KMS-11 (cell line): ENCODE measurements at regions not wholly inside any gene's neighbourhood (a gene's known extent, or its start where the extent isn't known, plus 50 kb on each side); places are given as distances from the start of the nearest gene placed in this dataset.

ENCODE experiments used
- H2AFZ ChIP-seq: fragments of 200-600 bp; sonication (generic); 2 replicates; pipeline ENCODE4 v1.6.1; 2016; ENCODE audit warnings: antibody characterized with exemption, mixed run types, low read depth
- H3K27ac ChIP-seq: fragments of 200-600 bp; sonication (generic); 2 replicates; pipeline ENCODE4 v1.6.1; 2016; ENCODE audit warnings: mild to moderate bottlenecking, mixed run types
- H3K27me3 ChIP-seq: fragments of 200-600 bp; sonication (generic); 2 replicates; pipeline ENCODE4 v1.6.1; 2017; ENCODE audit warnings: mild to moderate bottlenecking, low read depth, mixed run types, moderate library complexity; ENCODE audit not compliant: insufficient read depth
- H3K36me3 ChIP-seq: fragments of 200-600 bp; sonication (generic); 2 replicates; pipeline ENCODE4 v1.6.1; 2017; ENCODE audit warnings: mild to moderate bottlenecking, mixed run types; ENCODE audit not compliant: insufficient read depth
- H3K4me1 ChIP-seq: fragments of 200-600 bp; sonication (generic); 2 replicates; pipeline ENCODE4 v1.6.1; 2016; ENCODE audit warnings: mild to moderate bottlenecking, low read depth, mixed run types; ENCODE audit not compliant: poor library complexity, severe bottlenecking
- H3K4me2 ChIP-seq: fragments of 200-600 bp; sonication (generic); 2 replicates; pipeline ENCODE4 v1.7.0; 2016; ENCODE audit warnings: mild to moderate bottlenecking, mixed run types
- H3K4me3 ChIP-seq: fragments of 200-600 bp; sonication (generic); IDR thresholded peaks from 2 replicates; pipeline ENCODE4 v1.6.1; 2017; ENCODE audit warnings: low read depth, low read length, mixed read lengths; ENCODE audit not compliant: insufficient read depth
- H3K79me2 ChIP-seq: fragments of 200-600 bp; sonication (generic); 2 replicates; pipeline ENCODE4 v1.6.1; 2016; ENCODE audit warnings: low read depth, mixed run types; ENCODE audit not compliant: insufficient read depth
- H3K9ac ChIP-seq: fragments of 200-600 bp; sonication (generic); 2 replicates; pipeline ENCODE4 v1.6.1; 2016; ENCODE audit warnings: mild to moderate bottlenecking, mixed run types
- H4K20me1 ChIP-seq: fragments of 200-600 bp; sonication (generic); 2 replicates; pipeline ENCODE4 v1.6.1; 2016; ENCODE audit warnings: mild to moderate bottlenecking, mixed run types; ENCODE audit not compliant: insufficient read depth
- TF ChIP-seq, protein P1 (sequence below): fragments of 200-600 bp; sonication (generic); conservative IDR thresholded peaks from 2 replicates; pipeline ENCODE4 v1.6.1; 2017; ENCODE audit warnings: low read depth, mild to moderate bottlenecking, antibody characterized with exemption, low read length, moderate library complexity, mixed read lengths

DNA sequence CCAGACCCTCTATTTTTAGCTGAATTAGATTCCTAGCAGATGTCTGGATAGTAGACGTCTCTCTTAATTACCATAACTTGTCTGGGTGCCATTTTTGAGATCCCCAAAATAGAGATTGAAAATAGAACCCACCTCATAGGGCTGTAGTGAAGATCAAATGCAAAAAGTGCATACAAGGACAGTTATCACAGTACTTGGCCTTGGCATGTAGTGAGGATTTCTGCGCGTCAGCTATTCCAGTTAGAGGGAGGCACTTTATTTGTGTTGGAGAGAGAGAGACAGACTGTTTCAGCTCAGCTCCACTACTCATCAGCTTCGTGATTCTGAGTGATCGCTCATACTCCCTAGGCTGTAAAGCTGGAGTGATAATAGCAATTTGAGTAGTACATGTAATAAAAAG, 59.6 kb upstream of the CDH13 start:
- Histone ChIP-seq H3K4me1 (no peaks in the 10 kb centered on the region), H3K27me3 (no peaks in the 10 kb centered on the region), H3K4me2 (no peak overlapping the region), H2AFZ (no peak overlapping the region), H3K79me2 (no peaks in the 10 kb centered on the region), H3K4me3 (no peak overlapping the region), H3K9ac (no peak overlapping the region), H4K20me1 (no peaks in the 10 kb centered on the region), H3K36me3 (no peaks in the 10 kb centered on the region), H3K27ac (no peak overlapping the region)
- TF ChIP-seq, protein P1, sequence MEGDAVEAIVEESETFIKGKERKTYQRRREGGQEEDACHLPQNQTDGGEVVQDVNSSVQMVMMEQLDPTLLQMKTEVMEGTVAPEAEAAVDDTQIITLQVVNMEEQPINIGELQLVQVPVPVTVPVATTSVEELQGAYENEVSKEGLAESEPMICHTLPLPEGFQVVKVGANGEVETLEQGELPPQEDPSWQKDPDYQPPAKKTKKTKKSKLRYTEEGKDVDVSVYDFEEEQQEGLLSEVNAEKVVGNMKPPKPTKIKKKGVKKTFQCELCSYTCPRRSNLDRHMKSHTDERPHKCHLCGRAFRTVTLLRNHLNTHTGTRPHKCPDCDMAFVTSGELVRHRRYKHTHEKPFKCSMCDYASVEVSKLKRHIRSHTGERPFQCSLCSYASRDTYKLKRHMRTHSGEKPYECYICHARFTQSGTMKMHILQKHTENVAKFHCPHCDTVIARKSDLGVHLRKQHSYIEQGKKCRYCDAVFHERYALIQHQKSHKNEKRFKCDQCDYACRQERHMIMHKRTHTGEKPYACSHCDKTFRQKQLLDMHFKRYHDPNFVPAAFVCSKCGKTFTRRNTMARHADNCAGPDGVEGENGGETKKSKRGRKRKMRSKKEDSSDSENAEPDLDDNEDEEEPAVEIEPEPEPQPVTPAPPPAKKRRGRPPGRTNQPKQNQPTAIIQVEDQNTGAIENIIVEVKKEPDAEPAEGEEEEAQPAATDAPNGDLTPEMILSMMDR: no peak

DNA sequence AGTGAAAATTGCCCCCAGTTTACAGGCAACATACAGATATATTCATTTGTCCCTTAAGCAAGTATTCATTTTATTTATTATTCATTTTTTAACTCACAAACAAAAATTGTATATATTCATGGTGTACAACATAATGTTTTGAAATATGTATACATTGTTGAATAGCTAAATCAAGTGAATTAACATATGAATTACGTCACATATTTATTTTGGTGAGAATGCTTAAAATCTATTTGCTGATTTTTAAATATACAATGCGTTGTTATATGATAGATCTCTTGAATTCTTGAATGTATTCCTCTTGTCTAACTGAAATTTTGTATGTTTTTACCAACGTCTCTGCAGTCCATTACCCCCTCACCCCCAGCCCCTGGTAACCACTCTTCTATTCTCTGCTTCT, 63.4 kb upstream of the CDH13 start:
- Histone ChIP-seq H3K4me3 (no peak overlapping the region), H3K27me3 (no peaks in the 10 kb centered on the region), H3K79me2 (no peaks in the 10 kb centered on the region), H3K9ac (no peak overlapping the region), H3K4me1 (no peaks in the 10 kb centered on the region), H3K4me2 (no peak overlapping the region), H2AFZ (no peak overlapping the region), H3K36me3 (no peaks in the 10 kb centered on the region), H4K20me1 (no peaks in the 10 kb centered on the region), H3K27ac (no peak overlapping the region)
- TF ChIP-seq, protein P1: no peak

GRCh38 chr16:82562183-82562683, 64.5 kb upstream of the CDH13 start:
- no peaks in the 10 kb centered on the region for H3K27me3 ChIP-seq
- H3K4me2 ChIP-seq: no peak overlapping the region
- H3K4me3 ChIP-seq: no peak overlapping the region

DNA sequence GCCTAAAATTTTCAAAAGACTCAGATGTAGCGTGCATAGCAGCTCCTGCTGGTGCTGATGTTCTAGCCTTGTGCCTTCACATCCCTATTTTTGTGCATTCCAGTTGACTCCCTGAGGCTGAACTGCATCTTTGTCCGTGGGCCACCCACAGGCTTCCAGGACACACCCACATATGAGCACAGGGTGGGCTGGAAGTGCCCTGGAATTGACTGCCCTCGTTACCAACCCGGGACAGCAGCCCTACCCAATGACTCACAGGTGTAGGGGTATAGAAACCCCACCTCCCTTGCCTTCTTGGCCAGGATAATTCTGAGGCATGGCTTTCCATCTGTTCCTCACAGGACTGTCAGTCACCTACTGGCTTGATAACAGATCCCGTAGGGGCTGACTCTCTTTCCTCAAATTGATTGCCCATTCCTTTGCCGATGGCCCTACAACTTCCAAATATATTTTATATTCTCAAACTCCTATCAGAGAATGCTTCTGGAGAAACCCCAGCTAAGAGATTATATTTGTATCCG, 65.9 kb upstream of the CDH13 start:
- Histone ChIP-seq H3K79me2 (no peaks in the 10 kb centered on the region), H2AFZ (no peak overlapping the region), H3K27ac (no peak overlapping the region), H3K9ac (no peak overlapping the region), H3K4me1 (no peaks in the 10 kb centered on the region), H3K36me3 (no peaks in the 10 kb centered on the region), H4K20me1 (no peaks in the 10 kb centered on the region), H3K4me2 (no peak overlapping the region), H3K4me3 (no peak overlapping the region), H3K27me3 (no peaks in the 10 kb centered on the region)
- TF ChIP-seq, protein P1: no peak

More at GRCh38 chr16:82562183-82562683, 64.5 kb upstream of the CDH13 start:
- H3K4me1 ChIP-seq: no peaks in the 10 kb centered on the region
- TF ChIP-seq, protein P1: no peak
- H3K36me3 ChIP-seq: no peaks in the 10 kb centered on the region
- H3K79me2 ChIP-seq: no peaks in the 10 kb centered on the region
- H4K20me1 ChIP-seq: no peaks in the 10 kb centered on the region
- H2AFZ ChIP-seq: no peak overlapping the region
- H3K9ac ChIP-seq: no peak overlapping the region
- H3K27ac ChIP-seq: no peak overlapping the region
